K562 (cell line): ENCODE measurements at regions not wholly inside any gene's neighbourhood (a gene's known extent, or its start where the extent isn't known, plus 50 kb on each side); places are given as distances from the start of the nearest gene placed in this dataset.

ENCODE experiments used
- ATAC-seq: fragments of 200-7000 bp; cut with Tn5 transposase; 3 replicates; pipeline ENCODE4 v1.9.1; 2020; ENCODE audit warnings: moderate library complexity
- BruUV-seq: library from RNA; stranded (reverse); fragments of 400-500 nt; replicated peaks from 2 replicates; lab custom pipeline; 2021; lab: Mats Ljungman, UMichigan
- CTCF ChIA-PET: fragments of 300-600 bp; formaldehyde crosslinking; extraction: SDS; loops from one replicate; lab custom pipeline; 2021; ENCODE audit warnings: low intra/inter-chr PET ratio; lab: Yijun Ruan, JAX
- POLR2A ChIA-PET: fragments of 300-600, 350-650 bp; sonication (Branson Sonifier 250); formaldehyde crosslinking; extraction: SDS; loops from one replicate; lab custom pipeline; 2021; ENCODE audit warnings: antibody characterized with exemption, inconsistent platforms; lab: Yijun Ruan, JAX
- DNase-seq, 4 experiments: peaks; one replicate each; pipeline versions ENCODE4 v3.0.0 to v3.0.0-alpha.2; 2011 to 2018; ENCODE audit warnings: low spot score in 3 of 4, mixed read lengths in 3 of 4; ENCODE audit errors: extremely low read depth in 1 of 4
- FAIRE-seq: peaks from 2 replicates; lab custom pipeline; 2011; peaks lifted over from hg19 to GRCh38; lab: Jason Lieb, UNC
- H2AFZ ChIP-seq: 2 replicates; pipeline ENCODE4 v1.6.0; 2011; ENCODE audit warnings: low read depth, low read length, control low read depth, inconsistent platforms
- H3K27ac ChIP-seq: fragments of 200-600 bp; 3 replicates; pipeline ENCODE4 v1.8.0; 2011; ENCODE audit warnings: low read depth, mild to moderate bottlenecking, control low read depth, inconsistent platforms, low read length, moderate library complexity, mixed read lengths; ENCODE audit errors: extremely low read depth
- H3K27me3 ChIP-seq, 2 experiments: fragments of 300-600 bp in 1 of 2; 2 replicates in 1 of 2; 3 replicates in 1 of 2; pipeline versions ENCODE4 v1.6.0 to v1.8.0; 2011; ENCODE audit warnings: inconsistent platforms in 2 of 2, low read length in 2 of 2, mild to moderate bottlenecking in 1 of 2, mixed read lengths in 1 of 2, moderate library complexity in 1 of 2; ENCODE audit not compliant: control insufficient read depth in 2 of 2, insufficient read depth in 2 of 2
- H3K36me3 ChIP-seq: fragments of 300-600 bp; 3 replicates; pipeline ENCODE4 v1.8.0; 2011; ENCODE audit warnings: mild to moderate bottlenecking, low read length, inconsistent platforms; ENCODE audit not compliant: control insufficient read depth, insufficient read depth
- H3K4me1 ChIP-seq, 2 experiments: fragments of 200-600 bp in 1 of 2; replicated peaks in 1 of 2; 2 replicates in 1 of 2; 3 replicates in 1 of 2; pipeline versions ENCODE4 v1.5.1 to v1.8.0; 2011; ENCODE audit warnings: inconsistent platforms in 2 of 2, low read length in 2 of 2, mild to moderate bottlenecking in 1 of 2, mixed read lengths in 1 of 2, moderate library complexity in 1 of 2; ENCODE audit not compliant: control insufficient read depth in 2 of 2, insufficient read depth in 2 of 2
- H3K4me2 ChIP-seq: 2 replicates; pipeline ENCODE4 v1.6.1; 2011; ENCODE audit warnings: low read length, control low read depth, inconsistent platforms, mixed read lengths; ENCODE audit not compliant: insufficient read depth
- H3K4me3 ChIP-seq: fragments of 200-600 bp; sonication (generic), shearing (Covaris generic); 2 replicates; pipeline ENCODE4 v1.5.1; 2016; ENCODE audit warnings: control low read depth, inconsistent platforms
- H3K79me2 ChIP-seq: fragments of 200-600 bp; 3 replicates; pipeline ENCODE4 v1.8.0; 2011; ENCODE audit warnings: low read length, inconsistent platforms; ENCODE audit not compliant: control insufficient read depth, insufficient read depth
- H3K9ac ChIP-seq, 2 experiments: 2 replicates each; pipeline versions ENCODE4 v1.6.0 to v1.6.1; 2011; ENCODE audit warnings: low read depth in 2 of 2, low read length in 2 of 2, control low read depth in 1 of 2, inconsistent platforms in 1 of 2, mild to moderate bottlenecking in 1 of 2, mixed read lengths in 1 of 2; ENCODE audit not compliant: insufficient read depth in 1 of 2
- H3K9me1 ChIP-seq: one replicate; pipeline ENCODE4 v1.6.0; 2011; ENCODE audit warnings: inconsistent platforms, mild to moderate bottlenecking, low read length, moderate library complexity; ENCODE audit not compliant: control insufficient read depth, insufficient read depth
- H3K9me3 ChIP-seq: replicated peaks from 2 replicates; pipeline ENCODE4 v1.5.1; 2011; ENCODE audit warnings: low read depth, low read length, inconsistent platforms; ENCODE audit not compliant: control insufficient read depth, insufficient read depth
- H4K20me1 ChIP-seq: replicated peaks from 2 replicates; pipeline ENCODE4 v1.6.1; 2011; ENCODE audit warnings: low read length, inconsistent platforms, mixed read lengths; ENCODE audit not compliant: control insufficient read depth, insufficient read depth
- CTCF ChIP-seq, 3 experiments: IDR thresholded peaks in 2 of 3; conservative IDR thresholded peaks in 1 of 3; 2 replicates each; pipeline ENCODE4 v1.5.1; 2011 to 2012; ENCODE audit warnings: low read length in 3 of 3, mild to moderate bottlenecking in 3 of 3, control low read depth in 2 of 3, improper control_type of control experiment in 1 of 3, inconsistent platforms in 1 of 3, low read depth in 1 of 3, mixed read lengths in 1 of 3, moderate library complexity in 1 of 3; ENCODE audit not compliant: insufficient read depth in 2 of 3
- RAD21 ChIP-seq, 2 experiments: fragments of 250-450 bp in 1 of 2; fragments of 450-650 bp in 1 of 2; sonication (Bioruptor Pico) in 1 of 2; formaldehyde crosslinking in 1 of 2; IDR thresholded peaks in 1 of 2; conservative IDR thresholded peaks in 1 of 2; 2 replicates each; pipeline versions ENCODE4 v1.4.0 to v1.8.0; 2020 to 2022; ENCODE audit warnings: mild to moderate bottlenecking in 2 of 2, moderate library complexity in 1 of 2
- SMARCC2 ChIP-seq: fragments of 450-650 bp; IDR thresholded peaks from 2 replicates; pipeline ENCODE4 v1.6.1; 2017; ENCODE audit warnings: antibody characterized with exemption, moderate library complexity, mild to moderate bottlenecking, low read depth
- WGBS: fragments of 100-300 bp; shearing (Covaris generic); methylation state at CpG from one replicate; pipeline ENCODE4 v1.1.6; 2016; ENCODE audit warnings: low coverage, mixed read lengths; ENCODE audit not compliant: insufficient coverage; ENCODE audit errors: missing lambda C conversion rate; 5-methylcytosine and 5-hydroxymethylcytosine counted together
- in situ Hi-C: fragments of 300-500 bp; cut with MboI; formaldehyde crosslinking; loops from 4 replicates; pipeline ENCODE4 v1.15.0; 2018; ENCODE audit warnings: inconsistent platforms, mixed read lengths
- intact Hi-C: fragments of 100-400 bp; cut with micrococcal nuclease; formaldehyde crosslinking; loops from 2 replicates; pipeline ENCODE4 v1.14.2; 2022
- TF ChIP-seq, protein P1 (sequence below), 2 experiments: fragments of 450-650 bp; formaldehyde crosslinking in 1 of 2; IDR thresholded peaks; 2 replicates each; pipeline versions ENCODE4 v1.4.0 to v1.6.1; 2014 to 2020; ENCODE audit warnings: mild to moderate bottlenecking in 2 of 2, borderline replicate concordance in 1 of 2, low read depth in 1 of 2

DNA sequence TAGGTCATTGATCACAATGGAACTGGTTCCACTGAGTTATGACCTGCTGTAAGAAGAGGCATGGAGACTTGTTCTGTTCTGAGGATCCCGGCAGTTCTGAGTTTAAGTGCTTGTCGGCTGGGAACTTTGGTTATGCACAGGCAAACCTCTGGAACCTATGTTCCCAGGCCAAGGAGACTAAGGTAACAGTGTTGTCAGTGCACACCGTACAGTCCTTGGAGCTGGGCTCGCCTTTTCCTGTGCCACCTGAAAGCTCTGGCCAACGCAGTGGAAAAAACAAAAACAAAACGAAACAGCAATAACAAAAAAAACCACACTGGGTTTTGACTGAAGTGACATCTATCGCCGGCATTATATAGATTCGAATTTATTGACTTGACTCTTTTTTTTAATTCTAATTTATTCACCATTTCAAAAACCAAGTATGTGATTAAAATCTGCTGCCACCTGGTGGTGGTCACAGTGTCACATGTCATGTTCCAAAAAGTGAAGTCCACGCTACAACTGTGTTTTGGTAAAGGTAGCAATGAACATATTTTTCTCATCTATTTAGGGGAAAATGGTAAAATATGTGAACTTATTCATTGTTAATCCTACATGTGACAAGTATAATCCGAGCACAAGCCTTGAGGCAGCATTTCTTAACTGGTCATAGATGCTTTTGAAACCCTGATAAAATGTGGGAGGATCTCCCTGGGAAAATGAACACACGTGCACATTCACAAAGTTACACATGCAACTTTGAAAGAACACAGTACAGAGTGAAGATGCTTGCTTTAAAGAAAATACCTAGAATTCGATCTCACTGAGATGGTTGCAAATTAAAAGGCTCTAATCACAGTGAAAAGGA is 113.8 kb upstream of the PPP2R2D start:
- in situ Hi-C loops, result no loop called here
- Histone ChIP-seq H2AFZ (no peak overlapping the region), H3K4me3 (no peak overlapping the region), H3K27ac (no peak overlapping the region)
- CTCF ChIA-PET, result no interaction called here
- no TSS peak for BruUV-seq
- TF ChIP-seq SMARCC2 (no peak), RAD21 (CRISPR knock-in tag; conservative IDR thresholded peaks at IDR 0.05 in 1 of 2, IDR thresholded peaks at IDR 0.05 in 1 of 2) (peak; percentile 27 to 49; a peak in 3 of 4 replicates), CTCF (IDR thresholded peaks at IDR 0.05 in 2 of 3, conservative IDR thresholded peaks at IDR 0.05 in 1 of 3; ENCODE audit: insufficient read depth in 2 of 3, low read depth in 1 of 3, low read length in 3 of 3) (peak; percentile 24 to 61 (median 55); a peak in 5 of 6 replicates)
- TF ChIP-seq, protein P1, sequence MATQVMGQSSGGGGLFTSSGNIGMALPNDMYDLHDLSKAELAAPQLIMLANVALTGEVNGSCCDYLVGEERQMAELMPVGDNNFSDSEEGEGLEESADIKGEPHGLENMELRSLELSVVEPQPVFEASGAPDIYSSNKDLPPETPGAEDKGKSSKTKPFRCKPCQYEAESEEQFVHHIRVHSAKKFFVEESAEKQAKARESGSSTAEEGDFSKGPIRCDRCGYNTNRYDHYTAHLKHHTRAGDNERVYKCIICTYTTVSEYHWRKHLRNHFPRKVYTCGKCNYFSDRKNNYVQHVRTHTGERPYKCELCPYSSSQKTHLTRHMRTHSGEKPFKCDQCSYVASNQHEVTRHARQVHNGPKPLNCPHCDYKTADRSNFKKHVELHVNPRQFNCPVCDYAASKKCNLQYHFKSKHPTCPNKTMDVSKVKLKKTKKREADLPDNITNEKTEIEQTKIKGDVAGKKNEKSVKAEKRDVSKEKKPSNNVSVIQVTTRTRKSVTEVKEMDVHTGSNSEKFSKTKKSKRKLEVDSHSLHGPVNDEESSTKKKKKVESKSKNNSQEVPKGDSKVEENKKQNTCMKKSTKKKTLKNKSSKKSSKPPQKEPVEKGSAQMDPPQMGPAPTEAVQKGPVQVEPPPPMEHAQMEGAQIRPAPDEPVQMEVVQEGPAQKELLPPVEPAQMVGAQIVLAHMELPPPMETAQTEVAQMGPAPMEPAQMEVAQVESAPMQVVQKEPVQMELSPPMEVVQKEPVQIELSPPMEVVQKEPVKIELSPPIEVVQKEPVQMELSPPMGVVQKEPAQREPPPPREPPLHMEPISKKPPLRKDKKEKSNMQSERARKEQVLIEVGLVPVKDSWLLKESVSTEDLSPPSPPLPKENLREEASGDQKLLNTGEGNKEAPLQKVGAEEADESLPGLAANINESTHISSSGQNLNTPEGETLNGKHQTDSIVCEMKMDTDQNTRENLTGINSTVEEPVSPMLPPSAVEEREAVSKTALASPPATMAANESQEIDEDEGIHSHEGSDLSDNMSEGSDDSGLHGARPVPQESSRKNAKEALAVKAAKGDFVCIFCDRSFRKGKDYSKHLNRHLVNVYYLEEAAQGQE (IDR thresholded peaks at IDR 0.05; ENCODE audit: borderline replicate concordance), result peak; percentile 40; the same call in 1 of the 2 replicates
- TF ChIP-seq, protein P1 (CRISPR knock-in tag; IDR thresholded peaks at IDR 0.05; ENCODE audit: low read depth), result no peak
- TF ChIP-seq, all 486 proteins: peak for 3
- Histone ChIP-seq H3K4me1 (no peaks in the 10 kb centered on the region), H3K9ac (no peak overlapping the region), H3K27me3 (no peaks in the 10 kb centered on the region), H3K9me1 (no peaks in the 10 kb centered on the region), H3K79me2 (no peaks in the 10 kb centered on the region), H4K20me1 (no peaks in the 10 kb centered on the region), H3K36me3 (no peaks in the 10 kb centered on the region), H3K4me2 (no peak overlapping the region), H3K9me3 (no peaks in the 10 kb centered on the region)
- DNase-seq, result peak in 3 of 4 experiments; percentile 31 to 41 (median 32)
- no peak for ATAC-seq
- POLR2A ChIA-PET, result no interaction called here
- intact Hi-C loops, result loop anchor here (5.0 kb wide), 1 partner anchor 1100 kb away; no protein-coding TSS in a partner anchor
- peak; percentile 76 for FAIRE-seq
- 3% methylated on average over 13 of the region's 13 CpGs for WGBS
